IMR-90 (cell line): ENCODE measurements at regions not wholly inside any gene's neighbourhood (a gene's known extent, or its start where the extent isn't known, plus 50 kb on each side); places are given as distances from the start of the nearest gene placed in this dataset.

Experiments
- ATAC-seq: fragments of 200-7000 bp; cut with Tn5 transposase; 2 replicates; pipeline ENCODE4 v1.9.1; 2020; ENCODE audit warnings: low read depth, mild to moderate bottlenecking, moderate library complexity
- BruUV-seq: library from RNA; stranded (reverse); fragments of 400-500 nt; replicated peaks from 2 replicates; lab custom pipeline; 2021; lab: Mats Ljungman, UMichigan
- CTCF ChIA-PET: fragments of 300-600 bp; formaldehyde crosslinking; extraction: SDS; loops from one replicate; lab custom pipeline; 2021; ENCODE audit warnings: antibody characterized with exemption; lab: Yijun Ruan, JAX
- POLR2A ChIA-PET: fragments of 300-600 bp; sonication (Branson Sonifier 250); formaldehyde crosslinking; loops from one replicate; lab custom pipeline; 2022; ENCODE audit warnings: antibody characterized with exemption; ENCODE audit not compliant: unreplicated experiment; lab: Charles Lee
- DNase-seq: peaks from one replicate; pipeline ENCODE4 v3.0.0; 2013
- H2AFZ ChIP-seq: replicated peaks from 2 replicates; pipeline ENCODE3; 2013; ENCODE audit warnings: low read length, mild to moderate bottlenecking; ENCODE audit not compliant: poor library complexity
- H2AK5ac ChIP-seq: 2 replicates; pipeline ENCODE4 v1.6.1; 2013; ENCODE audit warnings: low read depth, low read length, inconsistent platforms
- H2AK9ac ChIP-seq: replicated peaks from 2 replicates; pipeline ENCODE3; 2013; ENCODE audit warnings: mild to moderate bottlenecking, low read depth, low read length, moderate library complexity; ENCODE audit not compliant: poor library complexity
- H2BK120ac ChIP-seq: 2 replicates; pipeline ENCODE4 v1.6.1; 2013; ENCODE audit warnings: low read depth, low read length, inconsistent platforms
- H2BK15ac ChIP-seq: 3 replicates; pipeline ENCODE4 v1.6.1; 2013; ENCODE audit warnings: low read depth, low read length, inconsistent platforms
- H2BK20ac ChIP-seq: 2 replicates; pipeline ENCODE4 v1.6.1; 2013; ENCODE audit warnings: low read depth, mild to moderate bottlenecking, inconsistent platforms, low read length, moderate library complexity
- H2BK5ac ChIP-seq: 2 replicates; pipeline ENCODE4 v1.6.1; 2013; ENCODE audit warnings: mild to moderate bottlenecking, low read depth, low read length, inconsistent platforms; ENCODE audit not compliant: poor library complexity, severe bottlenecking
- H3K14ac ChIP-seq: replicated peaks from 2 replicates; pipeline ENCODE4 v1.6.1; 2013; ENCODE audit warnings: low read depth, low read length, inconsistent platforms
- H3K18ac ChIP-seq: 2 replicates; pipeline ENCODE4 v1.6.1; 2013; ENCODE audit warnings: low read depth, low read length, control low read depth
- H3K23ac ChIP-seq: 2 replicates; pipeline ENCODE4 v1.6.1; 2013; ENCODE audit warnings: low read depth, low read length, inconsistent platforms
- H3K27ac ChIP-seq: 2 replicates; pipeline ENCODE4 v1.5.1; 2013; ENCODE audit warnings: mild to moderate bottlenecking, control low read depth, low read length; ENCODE audit not compliant: insufficient read depth
- H3K27me3 ChIP-seq: 2 replicates; pipeline ENCODE4 v1.6.1; 2013; ENCODE audit warnings: low read length; ENCODE audit not compliant: control insufficient read depth, insufficient read depth
- H3K36me3 ChIP-seq: 2 replicates; pipeline ENCODE4 v1.6.1; 2013; ENCODE audit warnings: low read length, mixed read lengths; ENCODE audit not compliant: control insufficient read depth, insufficient read depth
- H3K4ac ChIP-seq: 2 replicates; pipeline ENCODE4 v1.6.1; 2013; ENCODE audit warnings: low read depth, low read length, inconsistent platforms
- H3K4me1 ChIP-seq: 2 replicates; pipeline ENCODE4 v1.6.1; 2013; ENCODE audit warnings: low read length, mixed read lengths; ENCODE audit not compliant: control insufficient read depth, insufficient read depth
- H3K4me2 ChIP-seq: 2 replicates; pipeline ENCODE4 v1.6.1; 2013; ENCODE audit warnings: low read depth, mild to moderate bottlenecking, control low read depth, low read length, moderate library complexity
- H3K4me3 ChIP-seq: 2 replicates; pipeline ENCODE4 v1.5.1; 2013; ENCODE audit warnings: low read depth, mild to moderate bottlenecking, control low read depth, low read length, moderate library complexity; ENCODE audit not compliant: insufficient read depth
- H3K56ac ChIP-seq: 2 replicates; pipeline ENCODE4 v1.6.1; 2013; ENCODE audit warnings: low read length, inconsistent platforms; ENCODE audit not compliant: insufficient read depth; ENCODE audit errors: extremely low read depth
- H3K79me1 ChIP-seq, 2 experiments: 2 replicates each; pipeline ENCODE4 v1.6.1; 2013; ENCODE audit warnings: low read length in 2 of 2, inconsistent platforms in 1 of 2, low read depth in 1 of 2
- H3K9ac ChIP-seq: 2 replicates; pipeline ENCODE4 v1.6.1; 2013; ENCODE audit warnings: low read depth, low read length, control low read depth
- H3K9me1 ChIP-seq: 2 replicates; pipeline ENCODE4 v1.6.1; 2013; ENCODE audit warnings: low read length, inconsistent platforms; ENCODE audit not compliant: insufficient read depth
- H3K9me3 ChIP-seq: 2 replicates; pipeline ENCODE4 v1.6.1; 2013; ENCODE audit warnings: low read length; ENCODE audit not compliant: control insufficient read depth, insufficient read depth
- H4K20me1 ChIP-seq: 2 replicates; pipeline ENCODE4 v1.6.1; 2013; ENCODE audit warnings: low read length, inconsistent platforms; ENCODE audit not compliant: insufficient read depth
- H4K5ac ChIP-seq: 2 replicates; pipeline ENCODE4 v1.6.1; 2013; ENCODE audit warnings: mild to moderate bottlenecking, low read depth, low read length, control low read depth
- H4K8ac ChIP-seq, 2 experiments: 2 replicates each; pipeline ENCODE4 v1.6.1; 2013; ENCODE audit warnings: low read depth in 2 of 2, low read length in 2 of 2, control low read depth in 1 of 2, inconsistent platforms in 1 of 2
- H4K91ac ChIP-seq: 2 replicates; pipeline ENCODE4 v1.6.1; 2013; ENCODE audit warnings: low read depth, low read length, inconsistent platforms; ENCODE audit not compliant: insufficient read depth
- BHLHE40 ChIP-seq: fragments of 150-350 bp; IDR thresholded peaks from 2 replicates; pipeline ENCODE4 v1.6.1; 2016; ENCODE audit warnings: mild to moderate bottlenecking, low read depth, low read length
- CEBPB ChIP-seq: IDR thresholded peaks from 2 replicates; pipeline ENCODE4 v1.6.1; 2012; ENCODE audit warnings: low read depth, low read length, improper control_type of control experiment
- WGBS, 2 experiments: methylation state at CpG; one replicate each; pipeline versions ENCODE4 v1.1.5 to v1.1.7; 2013; ENCODE audit warnings: missing lambda C conversion rate in 2 of 2; ENCODE audit not compliant: insufficient read length in 1 of 2; ENCODE audit errors: extremely low coverage in 2 of 2; 5-methylcytosine and 5-hydroxymethylcytosine counted together
- dilution Hi-C: fragments of 300-500 bp; cut with HindIII; formaldehyde crosslinking; loops from one replicate; pipeline ENCODE4 v1.14.3; 2018; ENCODE audit warnings: low sequenced_read_pairs; ENCODE audit not compliant: unreplicated experiment
- in situ Hi-C: fragments of 300-500 bp; cut with MboI; formaldehyde crosslinking; loops from 3 replicates; pipeline ENCODE4 v1.14.3; 2019; ENCODE audit warnings: low sequenced_read_pairs, inconsistent platforms, mixed read lengths
- intact Hi-C: fragments of 100-400 bp; cut with micrococcal nuclease; formaldehyde crosslinking; loops from 2 replicates; pipeline ENCODE4 v1.10.0; 2022

DNA sequence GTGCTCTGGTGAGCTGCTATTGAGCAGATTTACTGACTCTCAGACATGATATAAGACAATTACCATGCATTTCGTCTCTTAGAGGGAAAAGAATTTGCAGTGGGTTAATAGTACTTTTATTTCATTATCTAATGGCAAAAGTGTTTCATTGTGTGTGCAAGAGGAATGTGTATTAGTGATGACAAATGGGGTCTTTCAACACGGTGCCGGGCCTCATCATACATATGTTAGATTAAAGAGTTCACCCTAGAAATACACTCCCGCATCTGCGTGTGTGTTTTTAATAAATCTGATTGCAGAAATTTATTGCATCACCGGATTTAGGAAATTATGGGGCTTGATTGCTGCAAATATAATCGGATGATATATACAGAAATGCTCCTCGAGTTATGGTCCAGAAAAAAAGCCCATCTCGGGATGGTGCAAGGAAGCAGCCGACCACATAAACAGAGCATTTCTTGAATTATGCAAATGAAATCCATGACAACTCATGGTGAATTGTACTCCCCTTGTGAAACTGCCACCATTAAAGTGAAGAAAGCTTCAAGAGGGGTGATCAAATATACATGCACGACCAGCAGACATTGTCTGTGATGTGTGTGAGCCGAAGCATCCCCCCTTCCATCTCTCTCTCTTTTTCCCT lies 156.0 kb downstream of the PHETA1 start:
- Histone ChIP-seq H4K5ac (no peak overlapping the region), H2BK20ac (no peak overlapping the region), H4K91ac (no peak overlapping the region), H3K18ac (no peak overlapping the region), H3K27me3 (no peaks in the 10 kb centered on the region; the same call in 1 of the 2 replicates), H3K9ac (no peak overlapping the region), H3K56ac (no peak overlapping the region), H3K27ac (no peak overlapping the region), H3K36me3 (no peaks in the 10 kb centered on the region), H2BK15ac (no peak overlapping the region), H2AK5ac (no peak overlapping the region), H3K4me2 (no peak overlapping the region), H2BK5ac (no peak overlapping the region), H3K14ac (no peak overlapping the region), H3K9me1 (no peaks in the 10 kb centered on the region), H3K4me3 (no peak overlapping the region), H2BK120ac (no peak overlapping the region), H4K20me1 (no peaks in the 10 kb centered on the region), H3K4ac (no peak overlapping the region), H2AK9ac (no peak overlapping the region), H3K4me1 (no peaks in the 10 kb centered on the region), H3K9me3 (no peaks in the 10 kb centered on the region), H4K8ac (no peak overlapping the region), H3K79me1 (no peaks in the 10 kb centered on the region), H3K23ac (no peak overlapping the region), H2AFZ (no peak overlapping the region)
- no peak for DNase-seq
- no TSS peak for BruUV-seq
- ATAC-seq = no peak
- no peak for TF ChIP-seq BHLHE40
- 0 out of 2 replicates have a peak, but pooled peaks have one; percentile 6 for TF ChIP-seq CEBPB
- WGBS, 2 experiments = no CpG with 5 or more reads among the region's 12 CpGs
- dilution Hi-C loops (no loop called here), intact Hi-C loops (no loop called here), in situ Hi-C loops (no loop called here)
- CTCF ChIA-PET = no interaction called here
- POLR2A ChIA-PET = no interaction called here
